GM23248 (cell line): ENCODE measurements at regions not wholly inside any gene's neighbourhood (a gene's known extent, or its start where the extent isn't known, plus 50 kb on each side); places are given as distances from the start of the nearest gene placed in this dataset.

Source experiments
- DNase-seq: peaks from one replicate; pipeline ENCODE4 v3.0.0-alpha.2; 2015
- H2AFZ ChIP-seq: fragments of 200-600 bp; sonication (generic); 2 replicates; pipeline ENCODE4 v1.6.1; 2016; ENCODE audit warnings: antibody characterized with exemption
- H3F3A ChIP-seq: fragments of 200-600 bp; sonication (generic); 2 replicates; pipeline ENCODE4 v1.6.1; 2016; ENCODE audit warnings: mild to moderate bottlenecking, antibody characterized with exemption, mixed run types; ENCODE audit not compliant: insufficient read depth
- H3K27ac ChIP-seq: fragments of 200-600 bp; sonication (generic); 2 replicates; pipeline ENCODE4 v1.5.1; 2016; ENCODE audit warnings: mild to moderate bottlenecking
- H3K27me3 ChIP-seq: fragments of 200-600 bp; sonication (generic); replicated peaks from 2 replicates; pipeline ENCODE4 v1.6.1; 2016; ENCODE audit warnings: mild to moderate bottlenecking; ENCODE audit not compliant: insufficient read depth
- H3K36me3 ChIP-seq: fragments of 200-600 bp; sonication (generic); 2 replicates; pipeline ENCODE4 v1.6.1; 2016; ENCODE audit warnings: low read depth, mild to moderate bottlenecking
- H3K4me1 ChIP-seq: fragments of 200-600 bp; sonication (generic); 2 replicates; pipeline ENCODE4 v1.6.1; 2016; ENCODE audit warnings: mild to moderate bottlenecking; ENCODE audit not compliant: insufficient read depth
- H3K4me2 ChIP-seq: fragments of 200-600 bp; sonication (generic); one replicate; pipeline ENCODE4 v1.6.1; 2016; ENCODE audit warnings: mild to moderate bottlenecking; ENCODE audit not compliant: unreplicated experiment
- H3K4me3 ChIP-seq: fragments of 200-600 bp; sonication (generic); 2 replicates; pipeline ENCODE4 v1.5.1; 2016; ENCODE audit warnings: mild to moderate bottlenecking
- H3K79me2 ChIP-seq: fragments of 200-600 bp; sonication (generic); 2 replicates; pipeline ENCODE4 v1.6.1; 2016; ENCODE audit warnings: mild to moderate bottlenecking; ENCODE audit not compliant: insufficient read depth
- H3K9ac ChIP-seq: fragments of 200-600 bp; sonication (generic); 2 replicates; pipeline ENCODE4 v1.6.1; 2016; ENCODE audit warnings: mild to moderate bottlenecking
- H3K9me2 ChIP-seq: fragments of 200-600 bp; sonication (generic); 2 replicates; pipeline ENCODE4 v1.6.1; 2016; ENCODE audit warnings: mixed run types, mild to moderate bottlenecking, moderate library complexity; ENCODE audit not compliant: insufficient read depth
- H3K9me3 ChIP-seq: fragments of 200-600 bp; sonication (generic); one replicate; pipeline ENCODE4 v1.6.1; 2017; ENCODE audit warnings: low read depth
- H4K20me1 ChIP-seq: fragments of 200-600 bp; sonication (generic); 2 replicates; pipeline ENCODE4 v1.6.0; 2016; ENCODE audit not compliant: insufficient read depth
- EZH2 ChIP-seq: fragments of 200-600 bp; sonication (generic); IDR thresholded peaks from 2 replicates; pipeline ENCODE4 v1.6.1; 2018; ENCODE audit warnings: antibody characterized with exemption, mild to moderate bottlenecking; ENCODE audit not compliant: insufficient read depth, poor library complexity, severe bottlenecking
- EZH2phosphoT487 ChIP-seq: fragments of 200-600 bp; sonication (generic); IDR thresholded peaks from 2 replicates; pipeline ENCODE4 v1.6.1; 2018; ENCODE audit warnings: antibody characterized with exemption, moderate library complexity, mild to moderate bottlenecking, low read depth; ENCODE audit not compliant: insufficient read depth
- WGBS, 2 experiments: methylation state at CpG; one replicate each; pipeline ENCODE4 v1.1.6; 2015 to 2017; ENCODE audit warnings: low lambda C conversion rate in 2 of 2, low coverage in 1 of 2; ENCODE audit errors: missing lambda C conversion rate in 2 of 2; 5-methylcytosine and 5-hydroxymethylcytosine counted together
- in situ Hi-C: fragments of 300-500 bp; cut with MboI; formaldehyde crosslinking; loops from 2 replicates; pipeline ENCODE4 v1.15.0; 2020

DNA sequence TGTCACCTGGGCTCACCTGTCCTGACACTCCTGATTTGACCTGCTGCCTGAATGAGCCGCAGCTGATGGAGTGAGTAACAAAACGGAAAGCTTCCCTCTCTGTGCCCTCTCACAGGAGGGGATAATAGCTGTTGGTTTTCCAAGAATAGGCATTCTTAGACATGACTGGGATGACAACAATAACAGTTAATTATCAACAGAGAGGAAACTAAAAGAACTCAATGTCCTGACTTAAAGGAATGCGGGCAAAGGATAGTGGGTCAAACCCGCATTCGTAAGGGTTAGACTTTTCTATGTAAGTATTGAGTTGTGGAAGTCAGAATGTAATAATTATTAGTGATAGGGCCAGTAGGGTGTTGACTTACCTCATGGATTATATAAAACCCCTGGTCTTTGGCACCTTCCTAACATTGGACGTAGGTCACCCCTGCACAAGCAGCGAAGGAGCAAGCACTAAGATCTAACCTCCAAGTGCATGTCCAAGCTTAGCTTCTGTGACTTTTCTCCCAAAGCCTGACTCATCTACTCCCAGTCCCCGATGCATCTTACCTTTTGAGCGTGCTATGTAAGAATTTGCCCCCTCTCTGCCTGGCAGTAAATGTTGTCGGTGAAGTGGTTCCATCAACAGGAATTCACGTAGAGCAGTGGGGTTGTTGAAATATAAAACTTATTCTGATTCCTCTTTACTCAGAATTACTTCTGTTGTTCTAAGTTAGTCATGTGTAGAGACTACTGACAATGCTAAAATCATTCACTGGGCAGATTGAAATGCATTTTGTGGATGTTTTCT is 442.3 kb downstream of the FGF9 start:
- 64 to 65% methylated on average over 11 of the region's 11 CpGs for WGBS, 2 experiments
- TF ChIP-seq EZH2phosphoT487 (no peak), EZH2 (no peak)
- H4K20me1 ChIP-seq, result no peaks in the 10 kb centered on the region
- H3K27me3 ChIP-seq, result no peaks in the 10 kb centered on the region
- H3K79me2 ChIP-seq, result no peaks in the 10 kb centered on the region
- no peak overlapping the region for H2AFZ ChIP-seq
- no peak overlapping the region for H3K4me2 ChIP-seq
- no peak overlapping the region for H3K27ac ChIP-seq
- H3K36me3 ChIP-seq, result no peaks in the 10 kb centered on the region
- no peak overlapping the region for H3K4me3 ChIP-seq
- no peaks in the 10 kb centered on the region for H3K9me3 ChIP-seq
- H3K9ac ChIP-seq, result no peak overlapping the region
- in situ Hi-C loops, result no loop called here
- H3K4me1 ChIP-seq, result 0 out of 2 replicates have a peak, but pooled peaks cover 5% of the 10 kb centered on the region
- no peaks in the 10 kb centered on the region for H3F3A ChIP-seq
- DNase-seq, result no peak
- H3K9me2 ChIP-seq, result no peaks in the 10 kb centered on the region

DNA sequence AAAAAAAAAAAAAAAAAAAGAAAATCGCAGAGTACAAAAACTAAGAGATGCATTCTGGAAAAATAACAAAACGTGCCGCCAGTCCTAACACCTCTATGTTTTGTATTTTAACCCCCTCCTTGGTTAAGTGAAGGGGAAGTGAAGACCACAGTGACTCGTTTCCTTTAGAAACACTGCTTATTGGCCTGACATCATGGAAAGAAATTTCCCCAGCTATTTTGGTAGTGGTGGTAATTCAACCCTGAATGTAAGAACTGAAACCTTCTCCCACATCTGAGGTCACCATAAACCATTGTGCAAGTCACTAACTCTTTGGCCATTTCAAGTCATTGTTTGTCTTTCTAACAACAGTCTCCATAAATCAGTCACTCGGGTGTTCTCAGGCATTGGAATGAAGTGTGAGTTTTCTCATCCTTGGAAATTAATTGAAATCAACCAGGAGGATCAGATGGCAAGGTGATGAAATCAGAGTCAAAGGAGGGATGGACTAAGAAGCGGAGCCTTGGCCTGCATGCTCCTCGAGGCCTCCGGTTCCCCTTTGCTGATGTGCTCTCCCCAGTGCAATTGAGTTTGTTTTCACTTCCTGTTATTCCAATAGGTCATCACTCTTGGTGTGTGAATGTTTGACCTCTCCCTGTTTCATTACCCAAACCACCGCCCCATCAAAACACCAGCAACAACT is 443.9 kb downstream of the FGF9 start:
- in situ Hi-C loops, result no loop called here
- H3K9me3 ChIP-seq, result no peaks in the 10 kb centered on the region

GRCh38 chr13:22118158-22118557 is 447.3 kb downstream of the FGF9 start:
- Histone ChIP-seq H3K4me1 (no peaks in the 10 kb centered on the region), H3K79me2 (no peaks in the 10 kb centered on the region), H3F3A (no peaks in the 10 kb centered on the region), H3K9me2 (no peaks in the 10 kb centered on the region), H3K36me3 (no peaks in the 10 kb centered on the region), H3K9ac (no peak overlapping the region), H3K27me3 (no peaks in the 10 kb centered on the region), H3K9me3 (no peaks in the 10 kb centered on the region), H3K4me3 (no peak overlapping the region), H3K27ac (no peak overlapping the region), H2AFZ (no peak overlapping the region), H4K20me1 (no peaks in the 10 kb centered on the region), H3K4me2 (no peak overlapping the region)
- 2 to 4% methylated on average over 3 of the region's 3 CpGs for WGBS, 2 experiments
- no peak for DNase-seq
- in situ Hi-C loops, result no loop called here
- TF ChIP-seq EZH2 (no peak), EZH2phosphoT487 (no peak)

More for the DNA sequence above, 443.9 kb downstream of the FGF9 start:
- H3K27me3 ChIP-seq, result no peaks in the 10 kb centered on the region
- no peaks in the 10 kb centered on the region for H3K36me3 ChIP-seq
- WGBS, 2 experiments, result 55 to 59% methylated on average over 9 of the region's 9 CpGs
- peak; percentile 35 for DNase-seq
- no peaks in the 10 kb centered on the region for H3K9me2 ChIP-seq
- no peak overlapping the region for H3K9ac ChIP-seq
- no peak overlapping the region for H2AFZ ChIP-seq
- no peaks in the 10 kb centered on the region for H3K4me1 ChIP-seq
- H4K20me1 ChIP-seq, result no peaks in the 10 kb centered on the region
- no peaks in the 10 kb centered on the region for H3K79me2 ChIP-seq
- TF ChIP-seq EZH2phosphoT487 (no peak), EZH2 (no peak)
- H3K4me2 ChIP-seq, result no peak overlapping the region
- no peak overlapping the region for H3K4me3 ChIP-seq
- H3F3A ChIP-seq, result no peaks in the 10 kb centered on the region
- H3K27ac ChIP-seq, result no peak overlapping the region

DNA sequence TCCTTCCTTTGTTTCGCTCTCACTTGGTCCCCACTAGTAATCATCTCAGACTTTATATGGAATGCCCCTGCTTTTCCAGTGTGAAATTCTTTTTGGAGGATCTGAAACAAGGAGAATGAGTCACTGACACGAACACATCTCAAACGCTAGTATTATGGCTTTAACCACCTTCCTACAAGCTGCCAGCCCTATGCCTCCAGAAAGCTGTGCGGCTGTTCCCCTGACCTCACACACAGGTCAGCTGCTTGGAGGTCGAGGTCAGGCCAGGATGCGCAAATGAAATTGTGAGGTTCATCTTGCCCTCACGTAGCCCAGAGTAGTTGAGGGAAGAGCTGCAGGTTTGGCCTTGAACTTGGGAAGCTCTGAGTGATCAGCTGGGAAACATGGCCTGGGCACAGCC is 449.8 kb downstream of the FGF9 start:
- Histone ChIP-seq H3K4me1 (no peaks in the 10 kb centered on the region), H3K36me3 (no peaks in the 10 kb centered on the region), H3K27ac (no peak overlapping the region), H3K9ac (no peak overlapping the region), H2AFZ (no peak overlapping the region), H3K79me2 (no peaks in the 10 kb centered on the region), H3K9me3 (no peaks in the 10 kb centered on the region), H3K4me3 (no peak overlapping the region), H4K20me1 (no peaks in the 10 kb centered on the region), H3F3A (no peaks in the 10 kb centered on the region), H3K4me2 (no peak overlapping the region), H3K27me3 (no peaks in the 10 kb centered on the region), H3K9me2 (no peaks in the 10 kb centered on the region)
- in situ Hi-C loops, result no loop called here
- no peak for TF ChIP-seq EZH2phosphoT487
- no peak for TF ChIP-seq EZH2
- no peak for DNase-seq
- WGBS, 2 experiments, result 48 to 51% methylated on average over 7 of the region's 7 CpGs
